ENCODE measurements at regions not wholly inside any gene's neighbourhood (a gene's known extent, or its start where the extent isn't known, plus 50 kb on each side); places are given as distances from the start of the nearest gene placed in this dataset.

GRCh38 chr9:99326112-99326916 is 104.2 kb downstream of the SEC61B start:
- TF ChIP-seq CTCF (conservative IDR thresholded peaks at IDR 0.05; ENCODE audit: low read depth, low read length) = no peak
- TF ChIP-seq EZH2 (IDR thresholded peaks at IDR 0.05; ENCODE audit: low read length, unreplicated experiment) = no peak

Data from PC-3 (cell line).